Activated naive CD4-positive, alpha-beta T cell treated with anti-CD3 and anti-CD28 coated beads, Interleukin-2, amount 10 ng/mL, durations not matched to agents 7 days and 5 days (primary cell): ENCODE measurements at regions not wholly inside any gene's neighbourhood (a gene's known extent, or its start where the extent isn't known, plus 50 kb on each side); places are given as distances from the start of the nearest gene placed in this dataset.

Experiments used
- CTCF ChIA-PET: fragments of 350-600 bp; sonication (Branson Sonifier 250); formaldehyde crosslinking; loops from one replicate; lab custom pipeline; 2021; ENCODE audit warnings: antibody characterized with exemption; lab: Charles Lee
- DNase-seq: peaks from one replicate; pipeline ENCODE4 v3.0.0-alpha.2; 2020
- H3K27ac Mint-ChIP-seq: one replicate; pipeline ENCODE4 v1.8.0; 2021; ENCODE audit warnings: mild to moderate bottlenecking, moderate library complexity, mixed read lengths
- H3K27me3 Mint-ChIP-seq: one replicate; pipeline ENCODE4 v1.8.0; 2021; ENCODE audit warnings: mild to moderate bottlenecking, mixed read lengths
- H3K36me3 Mint-ChIP-seq: one replicate; pipeline ENCODE4 v1.8.0; 2021; ENCODE audit warnings: mixed read lengths
- H3K4me1 Mint-ChIP-seq: one replicate; pipeline ENCODE4 v1.8.0; 2021; ENCODE audit warnings: mixed read lengths
- H3K4me3 Mint-ChIP-seq: one replicate; pipeline ENCODE4 v1.8.0; 2021; ENCODE audit warnings: mild to moderate bottlenecking, moderate library complexity, mixed read lengths
- H3K9me3 Mint-ChIP-seq: one replicate; pipeline ENCODE4 v1.8.0; 2021; ENCODE audit warnings: mixed read lengths

DNA sequence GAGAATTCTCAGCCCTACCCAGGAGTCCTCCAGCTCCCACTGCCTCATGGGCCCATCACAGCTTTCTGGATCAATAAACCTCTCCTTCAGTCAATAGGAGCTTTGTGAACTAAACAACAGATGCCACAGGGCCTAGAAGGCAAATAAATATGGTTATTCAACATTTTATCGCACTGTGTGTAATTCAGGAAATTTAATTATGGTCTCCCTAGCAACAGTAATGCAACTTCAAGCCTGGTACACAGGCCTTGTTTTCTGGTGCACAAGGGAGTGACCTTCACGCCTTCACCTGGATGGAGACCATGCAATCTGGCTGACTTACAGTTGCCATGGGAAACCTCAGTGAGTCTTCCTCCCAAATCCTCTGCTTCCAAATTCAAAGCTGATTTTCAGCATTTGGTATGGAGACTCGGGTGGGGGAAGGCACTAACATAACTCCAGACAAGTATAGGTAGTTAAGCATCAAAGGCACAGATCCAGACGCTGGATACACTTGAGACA, 441.0 kb upstream of the NPVF start:
- Mint-ChIP-seq H3K27ac (no peak overlapping the region), H3K4me1 (no peaks in the 10 kb centered on the region), H3K27me3 (peaks cover 3% of the 10 kb centered on the region), H3K36me3 (no peaks in the 10 kb centered on the region), H3K9me3 (no peaks in the 10 kb centered on the region), H3K4me3 (no peak overlapping the region)
- DNase-seq = no peak
- CTCF ChIA-PET = no interaction called here

DNA sequence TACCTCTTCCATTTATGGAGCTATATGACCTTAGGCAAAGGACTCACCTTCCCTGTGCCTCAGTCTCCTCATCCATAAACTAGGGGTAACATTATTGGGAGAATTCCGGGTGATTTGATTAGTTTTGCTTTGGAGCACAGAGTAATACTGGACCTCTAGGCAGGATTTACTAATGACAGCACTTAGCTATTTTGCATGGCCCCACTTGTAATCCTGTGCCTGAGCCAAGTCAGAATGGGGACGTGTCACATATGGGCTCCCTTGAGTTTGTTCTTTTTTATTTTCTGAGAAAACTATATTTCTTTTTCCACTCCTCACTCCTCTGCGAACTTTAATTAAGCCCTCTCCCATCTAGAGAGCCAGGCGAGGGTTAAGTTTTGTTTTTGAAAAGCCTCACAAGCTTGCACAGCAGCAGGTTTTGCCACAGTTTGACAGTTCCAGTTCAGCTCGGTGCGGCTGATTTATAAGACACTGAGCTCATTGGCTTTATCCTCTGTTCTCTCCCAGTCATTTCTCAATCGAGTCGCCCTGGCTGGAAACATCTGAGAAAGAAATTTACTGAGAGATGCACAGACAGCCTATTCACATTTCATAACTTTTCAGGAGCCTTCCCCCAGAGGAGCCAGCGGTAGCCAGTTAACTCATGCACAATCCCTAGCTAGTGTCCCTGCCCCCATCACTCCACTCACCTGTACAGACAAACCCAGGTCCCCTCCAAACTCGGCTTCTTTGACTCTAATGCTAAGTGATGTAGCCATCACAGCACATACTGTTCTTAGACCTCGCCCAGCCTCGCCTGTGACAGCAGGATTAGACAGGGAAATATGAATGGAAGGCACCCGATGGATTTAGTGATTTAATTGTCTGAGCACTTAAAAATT, 441.9 kb upstream of the NPVF start:
- H3K36me3 Mint-ChIP-seq = no peaks in the 10 kb centered on the region
- no peak overlapping the region for H3K4me3 Mint-ChIP-seq
- H3K9me3 Mint-ChIP-seq = no peaks in the 10 kb centered on the region
- no peaks in the 10 kb centered on the region for H3K4me1 Mint-ChIP-seq
- H3K27me3 Mint-ChIP-seq = peaks cover 3% of the 10 kb centered on the region
- no peak overlapping the region for H3K27ac Mint-ChIP-seq
- CTCF ChIA-PET = interaction anchor here (0.6 kb wide), 1 partner anchor 509 kb away, joined by 3 read pairs; no protein-coding TSS in a partner anchor
- no peak for DNase-seq

DNA sequence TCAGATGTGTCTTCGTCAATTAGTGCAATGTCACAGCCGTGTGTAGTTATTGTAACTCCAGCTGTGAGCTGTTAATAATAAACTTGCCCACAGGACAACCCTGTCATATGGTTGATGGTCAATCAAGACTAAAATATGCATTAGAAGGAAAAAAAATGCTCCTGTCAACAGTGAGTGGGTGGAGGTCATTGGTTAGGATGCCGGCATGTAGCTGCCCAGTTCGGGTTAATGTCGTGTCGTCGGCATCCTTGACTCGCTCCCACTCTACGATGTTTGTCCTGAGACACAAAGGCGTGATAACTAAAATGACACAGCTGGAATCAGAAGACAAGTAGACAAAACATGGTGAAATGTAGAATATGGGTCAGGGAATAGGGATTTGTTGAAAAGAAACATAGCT, 442.8 kb upstream of the NPVF start:
- DNase-seq = no peak
- H3K4me3 Mint-ChIP-seq = no peak overlapping the region
- H3K27ac Mint-ChIP-seq = no peak overlapping the region
- no peaks in the 10 kb centered on the region for H3K4me1 Mint-ChIP-seq
- no peaks in the 10 kb centered on the region for H3K36me3 Mint-ChIP-seq
- CTCF ChIA-PET = no interaction called here
- peaks cover 3% of the 10 kb centered on the region for H3K27me3 Mint-ChIP-seq
- no peaks in the 10 kb centered on the region for H3K9me3 Mint-ChIP-seq

DNA sequence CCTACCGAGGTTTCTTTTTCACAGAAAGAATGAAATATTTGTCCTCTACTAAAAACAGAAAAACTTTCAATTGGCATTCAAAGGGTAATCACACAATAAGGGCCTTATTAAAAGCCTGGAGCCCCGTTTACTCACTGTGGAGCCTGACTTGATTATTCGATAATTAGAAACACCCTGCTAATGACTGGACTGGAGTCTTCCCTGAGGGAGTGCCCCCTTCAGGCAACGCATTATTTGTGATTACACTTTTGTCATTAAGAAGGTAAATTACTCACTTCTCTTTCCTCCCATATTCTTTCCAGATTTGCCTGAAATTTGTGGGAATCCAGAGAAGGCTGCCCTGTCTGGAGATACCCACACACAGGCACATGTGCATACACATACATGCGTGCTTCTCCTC, 444.2 kb upstream of the NPVF start:
- CTCF ChIA-PET = no interaction called here
- Mint-ChIP-seq H3K36me3 (no peaks in the 10 kb centered on the region), H3K27ac (no peak overlapping the region), H3K9me3 (no peaks in the 10 kb centered on the region), H3K4me1 (no peaks in the 10 kb centered on the region), H3K4me3 (no peak overlapping the region), H3K27me3 (peaks cover 3% of the 10 kb centered on the region)
- no peak for DNase-seq

DNA sequence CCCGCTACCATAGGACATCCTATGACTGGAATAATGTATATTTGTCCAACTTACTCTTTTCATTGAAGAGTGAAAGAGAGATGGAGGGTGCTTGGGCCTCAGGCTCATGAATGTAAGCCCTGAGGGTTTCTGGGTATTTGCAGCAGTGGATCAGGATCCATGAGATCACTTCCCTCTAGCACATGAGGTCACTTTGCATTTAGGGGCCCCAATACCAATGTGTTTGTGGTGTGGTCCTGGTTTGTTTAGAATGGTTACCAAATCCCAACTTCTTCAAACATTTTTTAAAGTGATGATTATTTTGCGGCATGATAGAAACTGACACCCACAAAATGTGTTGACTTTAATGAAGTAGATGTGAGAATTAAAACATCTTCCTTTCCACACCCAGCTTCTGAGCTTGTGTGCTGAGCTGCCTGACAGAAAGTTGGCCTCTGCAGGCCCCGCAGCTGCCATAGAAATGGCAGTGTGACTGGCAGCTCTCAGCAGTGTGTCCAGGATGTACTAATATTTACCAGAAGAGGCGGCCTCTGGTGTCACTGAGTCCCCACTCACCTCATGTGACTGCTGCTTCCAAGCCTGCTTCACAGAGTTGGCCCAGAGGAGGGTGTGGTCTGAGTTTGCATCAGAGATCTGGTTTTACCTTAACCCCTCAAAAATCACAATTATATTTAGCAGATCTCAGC, 447.6 kb upstream of the NPVF start:
- DNase-seq = no peak
- Mint-ChIP-seq H3K27me3 (no peaks in the 10 kb centered on the region), H3K9me3 (no peaks in the 10 kb centered on the region), H3K27ac (no peak overlapping the region), H3K36me3 (no peaks in the 10 kb centered on the region), H3K4me1 (no peaks in the 10 kb centered on the region), H3K4me3 (no peak overlapping the region)
- CTCF ChIA-PET = no interaction called here

DNA sequence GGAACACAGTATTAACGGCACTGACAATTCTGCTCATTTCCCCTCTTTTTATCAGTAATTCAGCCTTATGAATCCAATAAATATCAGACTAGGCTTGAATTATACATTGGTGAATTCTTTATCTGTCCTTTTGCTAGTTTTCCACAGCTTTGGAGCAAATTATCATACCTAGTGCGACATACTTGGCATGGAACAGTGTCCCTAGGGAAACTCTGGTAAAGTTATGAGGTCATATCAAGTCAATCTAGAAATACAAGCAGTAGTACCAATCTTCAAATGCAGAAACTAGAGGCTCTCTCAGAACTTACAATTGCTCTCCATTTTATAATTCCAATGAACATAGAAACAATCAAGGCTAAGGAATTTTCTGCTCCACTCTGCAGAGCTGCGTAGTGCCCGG, 449.3 kb upstream of the NPVF start:
- Mint-ChIP-seq H3K27me3 (no peaks in the 10 kb centered on the region), H3K9me3 (no peaks in the 10 kb centered on the region), H3K4me3 (no peak overlapping the region), H3K36me3 (no peaks in the 10 kb centered on the region), H3K27ac (no peak overlapping the region), H3K4me1 (no peaks in the 10 kb centered on the region)
- CTCF ChIA-PET = no interaction called here
- no peak for DNase-seq

DNA sequence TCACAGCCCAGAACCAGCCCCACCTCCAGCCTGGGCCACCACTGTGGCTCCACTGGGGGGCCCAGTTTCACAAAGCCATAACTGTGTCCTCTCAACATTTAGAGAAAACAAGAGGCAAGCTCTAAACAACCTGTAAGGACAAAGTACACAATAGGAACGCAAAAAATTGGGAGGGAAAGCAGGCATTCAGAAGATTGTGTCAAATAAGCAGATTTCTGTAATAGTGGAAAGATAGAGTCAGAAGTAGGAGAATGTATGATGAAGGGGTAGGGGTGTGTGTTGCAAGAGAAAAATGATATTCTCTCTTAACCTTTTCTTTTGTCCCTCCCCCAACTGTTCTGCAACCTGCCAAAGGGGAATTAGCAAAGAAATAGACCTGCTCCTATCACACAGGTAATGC, 449.9 kb upstream of the NPVF start:
- Mint-ChIP-seq H3K4me1 (no peaks in the 10 kb centered on the region), H3K4me3 (no peak overlapping the region), H3K9me3 (no peaks in the 10 kb centered on the region), H3K27me3 (no peaks in the 10 kb centered on the region), H3K27ac (no peak overlapping the region), H3K36me3 (no peaks in the 10 kb centered on the region)
- no peak for DNase-seq
- CTCF ChIA-PET = no interaction called here

DNA sequence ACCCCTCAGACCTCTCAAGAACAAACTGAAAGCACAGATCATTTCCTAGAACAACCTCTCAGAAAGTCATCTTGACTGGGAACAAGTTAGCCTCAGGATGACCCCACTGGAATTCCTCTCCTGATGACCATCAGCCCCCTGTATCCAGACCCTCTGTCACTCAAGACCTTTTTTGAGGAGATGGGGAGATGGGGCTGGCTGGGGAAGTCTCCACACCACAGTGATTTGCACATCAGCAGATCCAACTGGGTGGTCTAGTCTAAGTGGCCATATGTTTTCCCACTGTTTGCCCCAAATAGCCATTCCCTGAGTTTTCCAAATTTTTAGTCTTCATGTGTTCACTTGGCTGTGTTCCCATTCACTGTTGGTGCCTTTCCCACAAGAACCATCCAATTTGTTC, 452.4 kb upstream of the NPVF start:
- H3K9me3 Mint-ChIP-seq = no peaks in the 10 kb centered on the region
- H3K36me3 Mint-ChIP-seq = no peaks in the 10 kb centered on the region
- peaks cover 7% of the 10 kb centered on the region for H3K4me1 Mint-ChIP-seq
- CTCF ChIA-PET = no interaction called here
- H3K4me3 Mint-ChIP-seq = no peak overlapping the region
- H3K27ac Mint-ChIP-seq = no peak overlapping the region
- no peaks in the 10 kb centered on the region for H3K27me3 Mint-ChIP-seq
- DNase-seq = no peak

DNA sequence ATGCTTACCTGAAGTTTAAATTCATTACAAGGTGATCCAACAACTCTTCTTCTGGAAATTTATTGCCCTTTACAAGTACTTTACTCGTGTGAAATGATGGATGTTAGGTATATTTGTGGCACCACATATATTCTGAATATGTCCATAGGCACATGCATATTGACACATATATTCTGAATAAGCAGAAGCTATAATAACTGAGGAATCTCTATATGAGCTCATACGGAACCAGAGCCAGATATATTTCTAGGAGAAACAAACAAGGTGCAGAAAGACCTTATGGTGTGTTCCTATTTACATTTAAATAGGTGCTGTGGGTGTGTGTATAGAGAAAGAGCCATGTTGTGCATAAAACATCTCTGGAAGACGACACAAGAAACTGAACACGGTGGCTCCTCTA, 456.1 kb upstream of the NPVF start:
- DNase-seq = no peak
- Mint-ChIP-seq H3K27ac (no peak overlapping the region), H3K4me1 (peaks cover 7% of the 10 kb centered on the region), H3K36me3 (no peaks in the 10 kb centered on the region), H3K4me3 (no peak overlapping the region), H3K9me3 (no peaks in the 10 kb centered on the region), H3K27me3 (no peaks in the 10 kb centered on the region)
- CTCF ChIA-PET = no interaction called here

DNA sequence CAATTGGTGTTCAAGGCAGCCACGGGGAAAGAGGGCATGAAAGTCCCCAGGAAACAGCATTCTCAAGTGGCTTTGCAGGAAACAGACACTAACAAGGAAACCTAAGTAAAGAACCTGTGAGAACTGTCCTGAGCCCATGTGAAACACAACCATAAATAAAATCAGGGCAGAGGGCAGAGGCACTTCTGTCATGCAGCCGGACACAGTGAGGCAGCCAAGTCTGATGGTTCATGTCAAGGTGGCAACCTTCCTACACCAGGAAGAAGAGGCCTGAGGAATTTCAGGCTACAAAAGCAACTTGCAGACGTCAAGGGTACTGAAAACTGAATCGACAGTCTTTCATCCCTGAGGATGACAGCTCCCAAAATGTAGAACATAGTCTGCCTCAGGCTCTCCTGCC, 458.2 kb upstream of the NPVF start:
- no peak overlapping the region for H3K27ac Mint-ChIP-seq
- H3K27me3 Mint-ChIP-seq = no peaks in the 10 kb centered on the region
- no peak overlapping the region for H3K4me3 Mint-ChIP-seq
- no peaks in the 10 kb centered on the region for H3K36me3 Mint-ChIP-seq
- no peak for DNase-seq
- peaks cover 7% of the 10 kb centered on the region for H3K4me1 Mint-ChIP-seq
- H3K9me3 Mint-ChIP-seq = no peaks in the 10 kb centered on the region
- CTCF ChIA-PET = no interaction called here

DNA sequence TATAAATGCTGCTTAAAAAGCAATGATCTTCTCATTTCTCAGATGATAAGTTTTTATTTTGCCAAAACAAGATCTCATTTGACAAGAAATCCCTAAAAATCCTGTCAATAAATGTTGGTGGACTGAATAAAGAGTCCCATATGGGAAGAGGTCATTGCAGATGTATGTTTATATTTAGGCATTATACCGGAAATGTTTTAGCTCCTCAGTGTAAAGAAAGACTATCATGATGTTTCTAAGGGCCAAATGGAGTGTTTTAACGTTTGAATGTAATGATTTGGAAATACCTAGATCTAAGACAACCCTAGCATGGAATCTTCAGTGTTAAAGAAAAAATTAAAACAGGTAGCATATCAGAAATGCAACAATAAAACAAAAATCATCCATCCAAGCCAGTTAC, 457.8 kb upstream of the NFE2L3 start:
- Mint-ChIP-seq H3K27me3 (no peaks in the 10 kb centered on the region), H3K4me3 (no peak overlapping the region), H3K36me3 (no peaks in the 10 kb centered on the region), H3K27ac (no peak overlapping the region), H3K9me3 (no peaks in the 10 kb centered on the region), H3K4me1 (no peaks in the 10 kb centered on the region)
- no peak for DNase-seq
- CTCF ChIA-PET = no interaction called here

DNA sequence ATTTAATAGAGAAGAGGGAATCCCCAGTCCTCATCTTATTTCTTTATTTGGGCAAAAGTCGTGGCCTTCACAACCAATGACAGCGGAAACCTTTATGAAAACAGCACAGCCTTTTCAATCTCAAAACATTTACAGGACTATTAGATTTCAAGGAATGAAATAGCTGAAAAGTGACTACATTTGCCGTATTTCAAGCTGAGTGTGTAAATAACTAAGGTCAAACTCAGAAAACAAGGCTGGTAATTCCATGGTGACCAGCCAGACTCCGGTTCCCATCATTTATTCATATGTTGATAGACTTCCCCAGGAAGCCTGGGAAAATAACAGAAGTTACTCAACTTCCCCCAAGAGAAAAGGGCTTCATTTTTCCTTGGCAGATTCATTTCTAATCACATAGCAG, 457.3 kb upstream of the NFE2L3 start:
- Mint-ChIP-seq H3K9me3 (no peaks in the 10 kb centered on the region), H3K36me3 (no peaks in the 10 kb centered on the region), H3K4me1 (no peaks in the 10 kb centered on the region), H3K4me3 (no peak overlapping the region), H3K27ac (no peak overlapping the region), H3K27me3 (no peaks in the 10 kb centered on the region)
- no peak for DNase-seq
- CTCF ChIA-PET = no interaction called here

DNA sequence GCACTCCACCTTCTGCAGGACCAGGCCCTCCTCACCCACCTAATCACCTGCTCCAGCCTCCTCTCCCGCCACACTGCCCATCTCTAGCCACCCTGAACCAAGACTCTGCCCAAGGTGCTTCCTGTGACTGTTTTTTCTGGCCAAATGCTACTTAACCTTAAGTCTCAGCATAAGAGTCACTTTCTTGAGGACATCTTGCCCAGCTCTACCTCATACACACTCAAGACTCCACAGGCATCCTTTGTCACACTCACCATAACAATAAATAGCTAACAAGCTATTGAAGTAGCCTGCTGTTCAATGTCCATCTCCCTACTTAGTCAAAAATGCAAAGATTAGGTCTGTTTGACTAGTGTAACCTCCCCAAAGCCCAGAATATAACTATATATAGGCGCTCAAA, 455.4 kb upstream of the NFE2L3 start:
- no peaks in the 10 kb centered on the region for H3K4me1 Mint-ChIP-seq
- CTCF ChIA-PET = no interaction called here
- no peaks in the 10 kb centered on the region for H3K27me3 Mint-ChIP-seq
- no peaks in the 10 kb centered on the region for H3K36me3 Mint-ChIP-seq
- H3K9me3 Mint-ChIP-seq = peaks cover 4% of the 10 kb centered on the region
- no peak for DNase-seq
- H3K27ac Mint-ChIP-seq = no peak overlapping the region
- no peak overlapping the region for H3K4me3 Mint-ChIP-seq

DNA sequence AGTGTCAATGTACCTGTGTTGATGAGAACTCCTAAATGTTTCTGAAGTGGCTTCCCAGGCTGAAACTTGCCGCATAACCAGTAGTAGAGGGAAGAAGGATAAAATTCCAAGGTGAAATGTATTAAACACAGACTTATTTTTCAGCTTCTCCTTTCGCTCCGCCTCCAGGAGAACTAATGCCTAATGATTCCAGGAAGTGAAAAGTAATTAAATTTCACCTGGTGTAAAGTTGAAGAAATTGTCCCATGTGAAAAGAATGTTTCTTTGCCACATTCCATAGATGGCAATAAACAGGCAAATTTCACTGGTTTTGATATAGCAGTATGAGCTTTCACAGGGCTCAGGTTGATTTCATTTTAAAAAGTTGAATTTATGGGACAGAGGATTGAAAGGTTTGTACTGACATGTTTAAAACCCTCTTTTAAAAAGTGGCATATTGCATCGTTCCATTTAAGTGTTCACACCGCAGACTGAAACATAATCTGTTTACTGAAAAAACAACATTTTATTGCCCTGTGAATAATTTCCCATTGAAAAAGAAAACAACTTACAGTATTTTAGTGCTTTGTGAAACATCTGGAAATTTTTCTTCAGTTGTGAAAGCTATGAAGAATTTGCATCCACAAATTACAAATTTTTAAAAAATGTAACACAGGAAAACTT, 453.4 kb upstream of the NFE2L3 start:
- H3K4me1 Mint-ChIP-seq = no peaks in the 10 kb centered on the region
- H3K36me3 Mint-ChIP-seq = no peaks in the 10 kb centered on the region
- H3K27ac Mint-ChIP-seq = no peak overlapping the region
- no peaks in the 10 kb centered on the region for H3K27me3 Mint-ChIP-seq
- CTCF ChIA-PET = no interaction called here
- peaks cover 6% of the 10 kb centered on the region for H3K9me3 Mint-ChIP-seq
- H3K4me3 Mint-ChIP-seq = no peak overlapping the region
- DNase-seq = no peak
